ENCODE measurements at regions not wholly inside any gene's neighbourhood (a gene's known extent, or its start where the extent isn't known, plus 50 kb on each side); places are given as distances from the start of the nearest gene placed in this dataset.

DNA sequence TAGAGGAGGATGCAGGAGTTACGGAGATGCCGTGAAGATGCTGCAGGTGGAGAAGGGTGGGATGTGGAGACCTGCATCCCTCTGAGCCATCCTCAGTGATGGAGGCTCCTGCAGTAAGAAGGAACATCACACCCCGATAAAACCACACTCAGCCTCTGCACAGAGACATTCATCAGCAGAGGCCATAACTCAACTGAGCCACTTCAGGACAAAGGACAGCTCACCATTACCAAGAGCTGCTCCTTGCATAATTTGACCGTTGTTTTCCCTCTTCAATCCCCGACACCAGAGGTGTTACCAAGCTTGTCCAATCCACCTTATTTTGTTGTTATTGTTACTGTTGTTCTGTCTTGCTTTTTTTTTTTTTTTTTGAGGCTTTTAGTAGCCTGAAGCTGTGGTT, 543.9 kb downstream of the AJAP1 start:
- 100% methylated on average over 1 of the region's 5 CpGs for WGBS (ENCODE audit: insufficient coverage)
- Histone ChIP-seq H3K79me2 (ENCODE audit: control insufficient read depth, insufficient read depth, low read length) (no peaks in the 10 kb centered on the region), H2AFZ (ENCODE audit: insufficient read depth, low read depth, low read length, poor library complexity, severe bottlenecking) (no peak overlapping the region), H3K9ac (ENCODE audit: low read length) (no peak overlapping the region), H3K4me2 (replicated peaks; ENCODE audit: low read depth, low read length, poor library complexity, severe bottlenecking) (no peak overlapping the region), H3K4me3 (ENCODE audit: control extremely low read depth in 1 of 5, extremely low read depth in 1 of 5, insufficient read depth in 1 of 5, low read depth in 2 of 5, low read length in 4 of 5) (no peak overlapping the region), H4K20me1 (ENCODE audit: control insufficient read depth, insufficient read depth, low read length, poor library complexity, severe bottlenecking) (no peaks in the 10 kb centered on the region), H3K27me3 (replicated peaks in 1 of 4; ENCODE audit: control extremely low read depth in 1 of 4, control insufficient read depth in 3 of 4, insufficient read depth in 4 of 4, low read length in 3 of 4) (no peaks in the 10 kb centered on the region), H3K9me3 (ENCODE audit: control extremely low read depth in 1 of 3, control insufficient read depth in 2 of 3, insufficient read depth in 1 of 3, low read length in 2 of 3) (peaks cover 0 to 10% (median 0%) of the 10 kb centered on the region in 3 donors), H3K4me1 (ENCODE audit: control insufficient read depth in 2 of 2, insufficient read depth in 2 of 2, low read length in 2 of 2) (no peaks in the 10 kb centered on the region), H3K36me3 (replicated peaks in 1 of 2; ENCODE audit: control extremely low read depth in 1 of 2, control insufficient read depth in 1 of 2, extremely low read depth in 1 of 2, insufficient read depth in 2 of 2, low read length in 1 of 2) (no peaks in the 10 kb centered on the region), H3K27ac (ENCODE audit: low read length in 2 of 2) (no peak overlapping the region)
- DNase-seq (no peak), ATAC-seq (ENCODE audit: low read depth) (no peak)
- Mint-ChIP-seq H3K27me3 (no peaks in the 10 kb centered on the region), H3K4me3 (no peak overlapping the region), H3K27ac (no peak overlapping the region), H3K4me1 (no peaks in the 10 kb centered on the region), H3K9me3 (ENCODE audit: insufficient read depth) (no peaks in the 10 kb centered on the region)
- ChIA-PET POLR2A (no interaction called here), CTCF (no interaction called here)
- no peak for TF ChIP-seq CTCF (IDR thresholded peaks at IDR 0.05)
- TF ChIP-seq EZH2 (IDR thresholded peaks at IDR 0.05; ENCODE audit: borderline replicate concordance, insufficient read depth, low read depth, low read length, poor library complexity, severe bottlenecking): no peak
- intact Hi-C loops (cut with micrococcal nuclease): no loop called here

DNA sequence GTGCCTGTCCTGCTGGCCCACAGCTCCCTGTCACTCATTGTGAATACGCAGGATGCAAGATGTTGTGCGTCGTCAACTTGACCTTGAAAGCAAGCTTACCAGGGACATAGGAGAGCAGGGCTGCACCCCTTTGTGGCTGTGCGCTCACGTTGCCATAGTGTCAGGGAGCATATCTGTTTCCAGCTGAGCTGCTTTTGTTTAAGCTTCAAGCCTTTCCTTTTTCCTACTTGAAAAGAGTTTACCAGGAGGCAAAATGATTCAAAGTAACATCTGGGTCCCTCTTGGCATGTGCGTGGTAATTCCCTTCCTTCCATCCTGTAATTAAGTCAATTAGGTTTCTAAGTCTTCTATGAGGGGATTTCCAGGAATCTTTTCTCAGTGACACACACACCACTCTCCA, 537.1 kb downstream of the AJAP1 start:
- Histone ChIP-seq H2AFZ (ENCODE audit: insufficient read depth, low read depth, low read length, poor library complexity, severe bottlenecking) (no peak overlapping the region), H4K20me1 (ENCODE audit: control insufficient read depth, insufficient read depth, low read length, poor library complexity, severe bottlenecking) (no peaks in the 10 kb centered on the region), H3K9me3 (ENCODE audit: control extremely low read depth in 1 of 3, control insufficient read depth in 2 of 3, insufficient read depth in 1 of 3, low read length in 2 of 3) (peaks cover 0 to 8% (median 0%) of the 10 kb centered on the region in 3 donors), H3K27ac (ENCODE audit: low read length in 2 of 2) (no peak overlapping the region), H3K79me2 (ENCODE audit: control insufficient read depth, insufficient read depth, low read length) (no peaks in the 10 kb centered on the region), H3K4me2 (replicated peaks; ENCODE audit: low read depth, low read length, poor library complexity, severe bottlenecking) (no peak overlapping the region), H3K9ac (ENCODE audit: low read length) (no peak overlapping the region), H3K4me1 (ENCODE audit: control insufficient read depth in 2 of 2, insufficient read depth in 2 of 2, low read length in 2 of 2) (no peaks in the 10 kb centered on the region), H3K36me3 (replicated peaks in 1 of 2; ENCODE audit: control extremely low read depth in 1 of 2, control insufficient read depth in 1 of 2, extremely low read depth in 1 of 2, insufficient read depth in 2 of 2, low read length in 1 of 2) (no peaks in the 10 kb centered on the region), H3K27me3 (replicated peaks in 1 of 4; ENCODE audit: control extremely low read depth in 1 of 4, control insufficient read depth in 3 of 4, insufficient read depth in 4 of 4, low read length in 3 of 4) (no peaks in the 10 kb centered on the region), H3K4me3 (ENCODE audit: control extremely low read depth in 1 of 5, extremely low read depth in 1 of 5, insufficient read depth in 1 of 5, low read depth in 2 of 5, low read length in 4 of 5) (no peak overlapping the region)
- TF ChIP-seq CTCF (IDR thresholded peaks at IDR 0.05) (no peak), EZH2 (IDR thresholded peaks at IDR 0.05; ENCODE audit: borderline replicate concordance, insufficient read depth, low read depth, low read length, poor library complexity, severe bottlenecking) (no peak)
- intact Hi-C loops (cut with micrococcal nuclease): no loop called here
- H3K4me1 Mint-ChIP-seq: no peaks in the 10 kb centered on the region
- peaks cover 5% of the 10 kb centered on the region for H3K27me3 Mint-ChIP-seq
- POLR2A ChIA-PET: no interaction called here
- 90% methylated on average over 5 of the region's 6 CpGs for WGBS (ENCODE audit: insufficient coverage)
- H3K9me3 Mint-ChIP-seq (ENCODE audit: insufficient read depth): no peaks in the 10 kb centered on the region
- DNase-seq (no peak), ATAC-seq (ENCODE audit: low read depth) (no peak)
- H3K4me3 Mint-ChIP-seq: no peak overlapping the region
- CTCF ChIA-PET: interaction anchor here (0.5 kb wide), 1 partner anchor 18 kb away, joined by 3 read pairs; no protein-coding TSS in a partner anchor
- no peak overlapping the region for H3K27ac Mint-ChIP-seq
